ENCODE measurements at regions not wholly inside any gene's neighbourhood (a gene's known extent, or its start where the extent isn't known, plus 50 kb on each side); places are given as distances from the start of the nearest gene placed in this dataset.

- TF ChIP-seq TAF1 (IDR thresholded peaks at IDR 0.05; ENCODE audit: low read depth, low read length), result 0 out of 2 replicates have a peak, but pooled peaks have one; percentile 31
- TF ChIP-seq TCF12 (IDR thresholded peaks at IDR 0.05; ENCODE audit: low read depth, low read length), result peak; percentile 67; the same call in 1 of the 2 replicates
- TF ChIP-seq TAF7 (optimal IDR thresholded peaks at IDR 0.05; ENCODE audit: borderline replicate concordance, low read depth, low read length), result peak; percentile 23
- no peak for TF ChIP-seq MAFK (IDR thresholded peaks at IDR 0.05; ENCODE audit: low read depth, low read length)
- no peak for TF ChIP-seq KDM5A (IDR thresholded peaks at IDR 0.05; ENCODE audit: low read length)
- TF ChIP-seq CHD7 (IDR thresholded peaks at IDR 0.05; ENCODE audit: insufficient replicate concordance, low read length), result peak; percentile 88
- TF ChIP-seq POLR2AphosphoS5 (IDR thresholded peaks at IDR 0.05; ENCODE audit: low read depth, low read length), result peak; percentile 58; the same call in 1 of the 2 replicates
- TF ChIP-seq KDM1A (IDR thresholded peaks at IDR 0.05; ENCODE audit: borderline replicate concordance, low read length), result no peak
- no peak for TF ChIP-seq GABPA (IDR thresholded peaks at IDR 0.05; ENCODE audit: borderline replicate concordance, insufficient read depth, low read length)
- no peak for TF ChIP-seq EZH2 (IDR thresholded peaks at IDR 0.05; ENCODE audit: low read depth, low read length, severe bottlenecking)
- no peak for TF ChIP-seq CBX5 (IDR thresholded peaks at IDR 0.05; ENCODE audit: low read depth, low read length)
- peak in 1 of 2 experiments; percentile 31; a peak in 2 of 4 replicates for TF ChIP-seq RAD21 (IDR thresholded peaks at IDR 0.05 in 1 of 2, conservative IDR thresholded peaks at IDR 0.05 in 1 of 2; ENCODE audit: low read depth in 2 of 2, low read length in 2 of 2)
Observed at GRCh38 chr9:28970241-28970654, 1397.0 kb upstream of the C9orf72 start (continued).
